ENCODE measurements at regions not wholly inside any gene's neighbourhood (a gene's known extent, or its start where the extent isn't known, plus 50 kb on each side); places are given as distances from the start of the nearest gene placed in this dataset.
"Not testable (repeated sequence)": the region's sequence is repeated elsewhere in the genome, so short reads cannot be mapped to it uniquely, and the experiment has no call there.

DNA sequence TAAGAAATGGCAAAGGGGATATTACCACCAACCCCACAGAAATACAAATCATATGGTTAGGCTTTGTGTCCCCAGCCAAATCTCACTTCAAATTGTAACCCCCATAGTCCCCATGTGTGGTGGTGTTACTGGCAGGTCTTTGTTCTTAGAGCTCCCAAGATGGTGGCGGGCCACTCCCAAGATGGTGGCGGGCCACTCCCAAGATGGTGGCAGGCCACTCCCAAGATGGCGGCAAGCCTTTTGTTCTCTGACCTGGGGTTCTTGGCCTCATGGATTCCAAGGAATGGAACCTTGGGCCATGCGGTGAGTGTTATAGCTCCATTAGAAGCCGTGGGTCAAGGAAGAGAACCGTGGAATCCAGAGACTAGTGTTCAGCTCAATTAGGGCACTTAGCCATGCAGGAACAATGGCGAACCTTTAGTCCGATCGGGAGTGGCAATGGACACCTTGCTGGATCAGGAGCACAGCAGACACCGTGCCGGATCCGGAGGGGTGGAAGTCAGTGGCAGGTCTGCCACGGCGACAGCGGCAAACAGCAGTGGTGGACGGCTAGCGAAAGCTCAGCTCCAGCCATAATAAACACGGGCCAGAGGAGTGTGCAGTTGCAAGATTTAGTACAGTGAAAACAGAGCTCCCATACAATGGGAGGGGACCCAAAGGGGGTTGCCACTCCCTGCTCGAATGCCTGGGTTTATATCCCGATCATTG is 949.9 kb upstream of the NCAM2 start:
- not testable (repeated sequence) for H3K27ac ChIP-seq (ENCODE audit: low read length, poor library complexity, severe bottlenecking)

DNA sequence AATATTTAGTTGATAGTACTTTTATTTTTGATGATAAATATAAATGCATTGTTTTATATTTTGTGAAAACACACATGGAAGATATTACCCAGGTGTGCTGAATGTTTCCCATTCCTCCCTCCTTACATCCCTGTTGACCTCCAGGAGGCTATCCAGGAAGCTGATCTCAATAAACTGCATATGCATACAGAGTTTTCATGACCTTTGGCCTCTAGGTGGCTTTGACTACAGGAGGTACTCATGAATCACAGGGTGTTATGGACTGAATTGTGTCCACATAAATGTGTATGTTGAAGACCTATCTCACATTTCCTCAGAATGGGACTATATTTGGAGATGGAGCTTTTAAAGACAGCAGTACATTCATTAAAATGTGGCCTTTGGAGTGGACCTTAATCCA is 914.9 kb upstream of the NCAM2 start:
- no peak overlapping the region for H3K23ac ChIP-seq (ENCODE audit: low read length in 2 of 2)
- H2AFZ ChIP-seq (ENCODE audit: low read depth, low read length) = no peak overlapping the region
- H3K4me3 ChIP-seq (ENCODE audit: insufficient read depth in 1 of 2, low read depth in 1 of 2, low read length in 2 of 2) = no peak overlapping the region
- no peak overlapping the region for H4K91ac ChIP-seq (ENCODE audit: low read length)
- no peaks in the 10 kb centered on the region for H3K36me3 ChIP-seq (ENCODE audit: control insufficient read depth in 1 of 2, insufficient read depth in 2 of 2, low read depth in 1 of 2, low read length in 2 of 2)
- H3K4me1 ChIP-seq (ENCODE audit: control insufficient read depth, insufficient read depth, low read depth, low read length) = no peaks in the 10 kb centered on the region
- H3K18ac ChIP-seq (ENCODE audit: low read depth in 1 of 2, low read length in 2 of 2) = no peak overlapping the region
- H3K4ac ChIP-seq (ENCODE audit: low read depth in 1 of 2, low read length in 2 of 2) = no peak overlapping the region
- no peak overlapping the region for H2BK120ac ChIP-seq (ENCODE audit: low read depth, low read length)
- H3K9ac ChIP-seq (ENCODE audit: low read length) = no peak overlapping the region
- H4K8ac ChIP-seq (ENCODE audit: low read length) = no peak overlapping the region
- no peak overlapping the region for H3K4me2 ChIP-seq (ENCODE audit: low read length, poor library complexity, severe bottlenecking)
- no peak overlapping the region for H3K27ac ChIP-seq (ENCODE audit: low read length, poor library complexity, severe bottlenecking)
- no peak overlapping the region for H2BK15ac ChIP-seq (ENCODE audit: low read depth, poor library complexity, severe bottlenecking)
- no peaks in the 10 kb centered on the region for H3K27me3 ChIP-seq (ENCODE audit: control insufficient read depth in 1 of 2, insufficient read depth in 1 of 2, low read length in 2 of 2)
- no peak for DNase-seq
- H3K79me1 ChIP-seq (replicated peaks; ENCODE audit: low read length, poor library complexity, severe bottlenecking) = no peaks in the 10 kb centered on the region
- H3K14ac ChIP-seq (ENCODE audit: low read length in 2 of 2) = no peak overlapping the region
- H3K9me3 ChIP-seq (ENCODE audit: control insufficient read depth, low read length) = peaks cover 1% of the 10 kb centered on the region
- no peak overlapping the region for H2BK12ac ChIP-seq (ENCODE audit: low read length in 2 of 2)
- H2AK5ac ChIP-seq (ENCODE audit: low read length, severe bottlenecking) = no peak overlapping the region
- no peak overlapping the region for H2BK5ac ChIP-seq (ENCODE audit: low read depth, low read length, poor library complexity, severe bottlenecking)

More for the DNA sequence above, 949.9 kb upstream of the NCAM2 start:
- not testable (repeated sequence) for H2BK120ac ChIP-seq (ENCODE audit: low read depth, low read length); H2BK15ac ChIP-seq (ENCODE audit: low read depth, poor library complexity, severe bottlenecking); H4K8ac ChIP-seq (ENCODE audit: low read length); H2BK12ac ChIP-seq (ENCODE audit: low read length in 2 of 2); H3K4me3 ChIP-seq (ENCODE audit: insufficient read depth in 1 of 2, low read depth in 1 of 2, low read length in 2 of 2); H3K4me2 ChIP-seq (ENCODE audit: low read length, poor library complexity, severe bottlenecking); H3K79me1 ChIP-seq (replicated peaks; ENCODE audit: low read length, poor library complexity, severe bottlenecking); H2AFZ ChIP-seq (ENCODE audit: low read depth, low read length); H2AK5ac ChIP-seq (ENCODE audit: low read length, severe bottlenecking); DNase-seq; H3K18ac ChIP-seq (ENCODE audit: low read depth in 1 of 2, low read length in 2 of 2); H3K4ac ChIP-seq (ENCODE audit: low read depth in 1 of 2, low read length in 2 of 2); H3K23ac ChIP-seq (ENCODE audit: low read length in 2 of 2); H2BK5ac ChIP-seq (ENCODE audit: low read depth, low read length, poor library complexity, severe bottlenecking); H3K9ac ChIP-seq (ENCODE audit: low read length); H3K27me3 ChIP-seq (ENCODE audit: control insufficient read depth in 1 of 2, insufficient read depth in 1 of 2, low read length in 2 of 2); H3K14ac ChIP-seq (ENCODE audit: low read length in 2 of 2); H3K4me1 ChIP-seq (ENCODE audit: control insufficient read depth, insufficient read depth, low read depth, low read length); H3K36me3 ChIP-seq (ENCODE audit: control insufficient read depth in 1 of 2, insufficient read depth in 2 of 2, low read depth in 1 of 2, low read length in 2 of 2); H3K9me3 ChIP-seq (ENCODE audit: control insufficient read depth, low read length)
- peak overlapping the region; percentile 39 for H4K91ac ChIP-seq (ENCODE audit: low read length)
- WGBS = 94% methylated on average over 18 of the region's 20 CpGs

DNA sequence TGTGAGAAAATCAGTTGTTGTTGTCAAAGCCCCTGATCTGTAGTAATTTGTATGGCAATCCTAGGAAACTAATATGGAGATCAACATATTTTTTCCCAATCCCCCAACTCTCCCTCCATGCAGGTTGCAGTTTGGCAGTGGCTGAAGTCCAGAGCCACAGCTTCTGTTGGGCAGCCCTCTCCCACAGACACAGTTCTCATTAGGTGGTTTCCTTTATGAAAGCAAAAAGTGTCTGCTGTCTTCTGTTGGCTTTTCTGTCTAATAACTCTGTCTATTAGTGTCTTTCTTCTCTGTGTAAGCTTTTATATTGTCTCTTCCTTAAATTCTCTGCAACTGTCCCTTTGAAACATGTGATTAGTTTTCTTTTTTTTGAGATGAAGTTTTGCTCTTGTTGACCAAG is 914.3 kb upstream of the NCAM2 start:
- Histone ChIP-seq H2AK5ac (ENCODE audit: low read length, severe bottlenecking) (no peak overlapping the region), H3K79me1 (replicated peaks; ENCODE audit: low read length, poor library complexity, severe bottlenecking) (no peaks in the 10 kb centered on the region), H3K23ac (ENCODE audit: low read length in 2 of 2) (no peak overlapping the region), H2AFZ (ENCODE audit: low read depth, low read length) (no peak overlapping the region), H3K4me3 (ENCODE audit: insufficient read depth in 1 of 2, low read depth in 1 of 2, low read length in 2 of 2) (no peak overlapping the region), H2BK120ac (ENCODE audit: low read depth, low read length) (no peak overlapping the region), H3K27me3 (ENCODE audit: control insufficient read depth in 1 of 2, insufficient read depth in 1 of 2, low read length in 2 of 2) (no peaks in the 10 kb centered on the region), H3K18ac (ENCODE audit: low read depth in 1 of 2, low read length in 2 of 2) (no peak overlapping the region), H3K14ac (ENCODE audit: low read length in 2 of 2) (no peak overlapping the region), H2BK15ac (ENCODE audit: low read depth, poor library complexity, severe bottlenecking) (no peak overlapping the region), H3K4me1 (ENCODE audit: control insufficient read depth, insufficient read depth, low read depth, low read length) (no peaks in the 10 kb centered on the region), H3K36me3 (ENCODE audit: control insufficient read depth in 1 of 2, insufficient read depth in 2 of 2, low read depth in 1 of 2, low read length in 2 of 2) (no peaks in the 10 kb centered on the region), H3K27ac (ENCODE audit: low read length, poor library complexity, severe bottlenecking) (no peak overlapping the region), H2BK12ac (ENCODE audit: low read length in 2 of 2) (no peak overlapping the region), H3K9ac (ENCODE audit: low read length) (no peak overlapping the region), H4K8ac (ENCODE audit: low read length) (no peak overlapping the region), H3K9me3 (ENCODE audit: control insufficient read depth, low read length) (no peaks in the 10 kb centered on the region), H3K4me2 (ENCODE audit: low read length, poor library complexity, severe bottlenecking) (no peak overlapping the region), H4K91ac (ENCODE audit: low read length) (no peak overlapping the region), H3K4ac (ENCODE audit: low read depth in 1 of 2, low read length in 2 of 2) (no peak overlapping the region), H2BK5ac (ENCODE audit: low read depth, low read length, poor library complexity, severe bottlenecking) (no peak overlapping the region)
- DNase-seq = no peak

DNA sequence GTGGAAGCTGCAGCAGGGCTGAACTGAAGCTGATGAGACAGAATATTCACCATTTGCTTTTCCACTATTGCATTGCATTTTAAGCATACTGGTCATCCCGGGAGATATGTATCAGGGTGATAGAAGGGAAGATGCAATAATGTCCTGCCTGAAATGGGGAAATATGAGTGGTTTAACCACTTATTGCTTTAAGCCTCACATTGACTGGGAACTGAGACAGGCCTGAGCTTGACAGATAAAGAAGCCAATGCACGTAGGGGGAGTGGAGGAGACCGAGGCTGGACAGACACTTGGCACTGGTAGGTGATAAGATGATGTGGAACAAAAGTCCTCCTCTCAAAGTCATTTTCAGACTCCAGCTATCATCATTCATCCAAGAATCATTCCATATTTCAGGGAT is 911.7 kb upstream of the NCAM2 start:
- Histone ChIP-seq H2AK5ac (ENCODE audit: low read length, severe bottlenecking) (no peak overlapping the region), H2AFZ (ENCODE audit: low read depth, low read length) (no peak overlapping the region), H3K14ac (ENCODE audit: low read length in 2 of 2) (no peak overlapping the region), H3K27me3 (ENCODE audit: control insufficient read depth in 1 of 2, insufficient read depth in 1 of 2, low read length in 2 of 2) (no peaks in the 10 kb centered on the region), H4K8ac (ENCODE audit: low read length) (no peak overlapping the region), H3K79me1 (replicated peaks; ENCODE audit: low read length, poor library complexity, severe bottlenecking) (no peaks in the 10 kb centered on the region), H3K4me2 (ENCODE audit: low read length, poor library complexity, severe bottlenecking) (no peak overlapping the region), H2BK12ac (ENCODE audit: low read length in 2 of 2) (no peak overlapping the region), H2BK5ac (ENCODE audit: low read depth, low read length, poor library complexity, severe bottlenecking) (no peak overlapping the region), H3K23ac (ENCODE audit: low read length in 2 of 2) (no peak overlapping the region), H3K18ac (ENCODE audit: low read depth in 1 of 2, low read length in 2 of 2) (no peak overlapping the region), H3K36me3 (ENCODE audit: control insufficient read depth in 1 of 2, insufficient read depth in 2 of 2, low read depth in 1 of 2, low read length in 2 of 2) (no peaks in the 10 kb centered on the region), H2BK120ac (ENCODE audit: low read depth, low read length) (no peak overlapping the region), H3K27ac (ENCODE audit: low read length, poor library complexity, severe bottlenecking) (no peak overlapping the region), H3K9ac (ENCODE audit: low read length) (no peak overlapping the region), H4K91ac (ENCODE audit: low read length) (no peak overlapping the region), H2BK15ac (ENCODE audit: low read depth, poor library complexity, severe bottlenecking) (no peak overlapping the region), H3K4me1 (ENCODE audit: control insufficient read depth, insufficient read depth, low read depth, low read length) (no peaks in the 10 kb centered on the region), H3K4ac (ENCODE audit: low read depth in 1 of 2, low read length in 2 of 2) (no peak overlapping the region), H3K9me3 (ENCODE audit: control insufficient read depth, low read length) (no peaks in the 10 kb centered on the region), H3K4me3 (ENCODE audit: insufficient read depth in 1 of 2, low read depth in 1 of 2, low read length in 2 of 2) (no peak overlapping the region)
- 95% methylated on average over 1 of the region's 3 CpGs for WGBS
- no peak for DNase-seq

Data from mesenchymal stem cell (in vitro differentiated cells and primary cell).